Left ventricle myocardium inferior (tissue), 1 donor: ENCODE measurements at regions not wholly inside any gene's neighbourhood (a gene's known extent, or its start where the extent isn't known, plus 50 kb on each side); places are given as distances from the start of the nearest gene placed in this dataset.

Experiments
- DNase-seq: peaks from one replicate; pipeline ENCODE4 v3.0.0-alpha.2; 2020
- H3K27ac ChIP-seq: fragments of 200-600 bp; replicated peaks from 2 replicates; pipeline ENCODE4 v1.8.0; 2021
- H3K27me3 ChIP-seq: fragments of 200-600 bp; 2 replicates; pipeline ENCODE4 v1.8.0; 2021; ENCODE audit warnings: low read depth
- H3K36me3 ChIP-seq: fragments of 200-600 bp; 2 replicates; pipeline ENCODE4 v1.8.0; 2021
- H3K4me1 ChIP-seq: fragments of 200-600 bp; 2 replicates; pipeline ENCODE4 v1.8.0; 2021
- H3K4me3 ChIP-seq: fragments of 200-600 bp; 2 replicates; pipeline ENCODE4 v1.8.0; 2021; ENCODE audit warnings: mild to moderate bottlenecking, moderate library complexity
- H3K9me3 ChIP-seq: fragments of 200-600 bp; replicated peaks from 2 replicates; pipeline ENCODE4 v1.8.0; 2021
- CTCF ChIP-seq: fragments of 200-600 bp; IDR thresholded peaks from 2 replicates; pipeline ENCODE4 v1.8.0; 2021; ENCODE audit warnings: antibody characterized with exemption, mild to moderate bottlenecking, borderline replicate concordance
- intact Hi-C: fragments of 100-400 bp; cut with micrococcal nuclease; formaldehyde crosslinking; loops from one replicate; pipeline ENCODE4 v1.11.0; 2022
- donor health status: DM: no; HTN: yes; CAD: no; lungs with severe emphysema.

- intact Hi-C loops = no loop called here
- Histone ChIP-seq H3K27ac (no peak overlapping the region), H3K9me3 (no peaks in the 10 kb centered on the region), H3K27me3 (no peaks in the 10 kb centered on the region), H3K4me1 (no peaks in the 10 kb centered on the region), H3K36me3 (no peaks in the 10 kb centered on the region), H3K4me3 (no peak overlapping the region)
- no peak for TF ChIP-seq CTCF
- no peak for DNase-seq
These were observed 456.6 kb upstream of the CELF4 start for GRCh38 chr18:38022234-38022633.

- intact Hi-C loops = no loop called here
- peaks cover 15% of the 10 kb centered on the region for H3K9me3 ChIP-seq
- no peaks in the 10 kb centered on the region for H3K27me3 ChIP-seq
- no peak overlapping the region for H3K4me3 ChIP-seq
- H3K36me3 ChIP-seq = no peaks in the 10 kb centered on the region
- H3K4me1 ChIP-seq = no peaks in the 10 kb centered on the region
- no peak for TF ChIP-seq CTCF
- DNase-seq = no peak
- no peak overlapping the region for H3K27ac ChIP-seq
These were observed 453.7 kb upstream of the CELF4 start for GRCh38 chr18:38019292-38019691.

- DNase-seq = no peak
- no peaks in the 10 kb centered on the region for H3K4me1 ChIP-seq
- H3K27me3 ChIP-seq = no peaks in the 10 kb centered on the region
- peaks cover 9% of the 10 kb centered on the region for H3K9me3 ChIP-seq
- H3K36me3 ChIP-seq = no peaks in the 10 kb centered on the region
- no peak overlapping the region for H3K27ac ChIP-seq
- TF ChIP-seq CTCF = no peak
- intact Hi-C loops = no loop called here
- H3K4me3 ChIP-seq = no peak overlapping the region
These were observed 445.6 kb upstream of the CELF4 start for GRCh38 chr18:38010971-38011857.

- Histone ChIP-seq H3K4me3 (no peak overlapping the region), H3K27ac (no peak overlapping the region), H3K27me3 (no peaks in the 10 kb centered on the region), H3K4me1 (no peaks in the 10 kb centered on the region), H3K9me3 (no peaks in the 10 kb centered on the region), H3K36me3 (no peaks in the 10 kb centered on the region)
- DNase-seq = no peak
- no peak for TF ChIP-seq CTCF
- intact Hi-C loops = no loop called here
These were observed 444.4 kb upstream of the CELF4 start for GRCh38 chr18:38010037-38010436.

- H3K4me3 ChIP-seq = no peak overlapping the region
- no peak overlapping the region for H3K27ac ChIP-seq
These were observed 443.7 kb upstream of the CELF4 start for GRCh38 chr18:38009320-38009719.

More at GRCh38 chr18:38009320-38009719, 443.7 kb upstream of the CELF4 start:
- Histone ChIP-seq H3K36me3 (no peaks in the 10 kb centered on the region), H3K4me1 (no peaks in the 10 kb centered on the region), H3K27me3 (no peaks in the 10 kb centered on the region), H3K9me3 (no peaks in the 10 kb centered on the region)
- intact Hi-C loops = no loop called here
- DNase-seq = no peak
- TF ChIP-seq CTCF = no peak
